ENCODE measurements at regions not wholly inside any gene's neighbourhood (a gene's known extent, or its start where the extent isn't known, plus 50 kb on each side); places are given as distances from the start of the nearest gene placed in this dataset.

DNA sequence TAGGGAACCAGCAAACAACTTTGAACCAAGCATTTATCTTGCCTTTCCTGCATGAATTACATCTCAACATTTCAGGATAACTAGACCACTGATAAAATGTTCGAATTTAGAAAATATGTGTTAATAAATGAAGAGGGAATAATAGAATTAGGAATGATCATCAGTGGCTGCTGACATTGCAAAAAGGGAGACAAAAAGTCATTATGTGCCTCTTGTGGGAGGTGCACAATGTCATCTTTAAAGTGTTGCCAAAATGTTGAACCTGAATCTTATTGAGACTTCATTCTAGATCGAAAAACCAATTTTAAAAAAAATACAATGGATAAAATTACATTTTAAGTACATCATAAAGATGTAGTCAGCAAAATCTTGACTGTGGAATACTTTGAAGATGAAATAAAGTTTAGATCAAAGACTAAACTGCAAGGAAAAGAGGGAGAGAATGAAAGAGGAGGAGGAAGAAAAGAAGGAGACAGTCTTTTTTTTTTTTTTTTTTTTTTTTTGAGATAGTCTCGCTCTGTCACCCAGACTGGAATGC is 299.3 kb downstream of the FBXW7 start:
- Histone ChIP-seq H3K4me3 (ENCODE audit: low read depth, low read length) (no peak overlapping the region), H3K27ac (ENCODE audit: extremely low read depth, low read depth, low read length) (no peak overlapping the region), H3K9me3 (ENCODE audit: control insufficient read depth, insufficient read depth, low read depth, low read length) (no peaks in the 10 kb centered on the region), H3K36me3 (ENCODE audit: control insufficient read depth in 2 of 2, insufficient read depth in 1 of 2, low read length in 2 of 2) (no peaks in the 10 kb centered on the region), H3K4me1 (ENCODE audit: control insufficient read depth, insufficient read depth, low read length) (no peaks in the 10 kb centered on the region)
- ChIA-PET CTCF (no interaction called here), POLR2A (no interaction called here)
- TF ChIP-seq, protein P1, sequence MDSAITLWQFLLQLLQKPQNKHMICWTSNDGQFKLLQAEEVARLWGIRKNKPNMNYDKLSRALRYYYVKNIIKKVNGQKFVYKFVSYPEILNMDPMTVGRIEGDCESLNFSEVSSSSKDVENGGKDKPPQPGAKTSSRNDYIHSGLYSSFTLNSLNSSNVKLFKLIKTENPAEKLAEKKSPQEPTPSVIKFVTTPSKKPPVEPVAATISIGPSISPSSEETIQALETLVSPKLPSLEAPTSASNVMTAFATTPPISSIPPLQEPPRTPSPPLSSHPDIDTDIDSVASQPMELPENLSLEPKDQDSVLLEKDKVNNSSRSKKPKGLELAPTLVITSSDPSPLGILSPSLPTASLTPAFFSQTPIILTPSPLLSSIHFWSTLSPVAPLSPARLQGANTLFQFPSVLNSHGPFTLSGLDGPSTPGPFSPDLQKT (IDR thresholded peaks at IDR 0.05; ENCODE audit: borderline replicate concordance, low read depth, low read length): no peak
- TF ChIP-seq ZNF837 (tag by site-specific recombination; IDR thresholded peaks at IDR 0.05): no peak
- TF ChIP-seq ZNF341 (tag by site-specific recombination; IDR thresholded peaks at IDR 0.05; ENCODE audit: low read depth): no peak
- no peak for TF ChIP-seq OVOL3 (tag by site-specific recombination; IDR thresholded peaks at IDR 0.05)
- TF ChIP-seq KLF7 (tag by site-specific recombination; IDR thresholded peaks at IDR 0.05; ENCODE audit: borderline replicate concordance): no peak
- TF ChIP-seq, protein P2, sequence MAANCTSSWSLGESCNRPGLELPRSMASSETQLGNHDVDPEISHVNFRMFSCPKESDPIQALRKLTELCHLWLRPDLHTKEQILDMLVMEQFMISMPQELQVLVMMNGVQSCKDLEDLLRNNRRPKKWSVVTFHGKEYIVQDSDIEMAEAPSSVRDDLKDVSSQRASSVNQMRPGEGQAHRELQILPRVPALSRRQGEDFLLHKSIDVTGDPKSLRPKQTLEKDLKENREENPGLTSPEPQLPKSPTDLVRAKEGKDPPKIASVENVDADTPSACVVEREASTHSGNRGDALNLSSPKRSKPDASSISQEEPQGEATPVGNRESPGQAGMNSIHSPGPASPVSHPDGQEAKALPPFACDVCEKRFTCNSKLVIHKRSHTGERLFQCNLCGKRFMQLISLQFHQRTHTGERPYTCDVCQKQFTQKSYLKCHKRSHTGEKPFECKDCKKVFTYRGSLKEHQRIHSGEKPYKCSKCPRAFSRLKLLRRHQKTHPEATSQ (tag by site-specific recombination; IDR thresholded peaks at IDR 0.05): no peak
- TF ChIP-seq EGR2 (tag by site-specific recombination; IDR thresholded peaks at IDR 0.05; ENCODE audit: low read depth): no peak
- TF ChIP-seq ZNF394 (tag by site-specific recombination; IDR thresholded peaks at IDR 0.05; ENCODE audit: borderline replicate concordance): no peak
- TF ChIP-seq ZNF416 (tag by site-specific recombination; IDR thresholded peaks at IDR 0.05): no peak
- TF ChIP-seq, protein P3, sequence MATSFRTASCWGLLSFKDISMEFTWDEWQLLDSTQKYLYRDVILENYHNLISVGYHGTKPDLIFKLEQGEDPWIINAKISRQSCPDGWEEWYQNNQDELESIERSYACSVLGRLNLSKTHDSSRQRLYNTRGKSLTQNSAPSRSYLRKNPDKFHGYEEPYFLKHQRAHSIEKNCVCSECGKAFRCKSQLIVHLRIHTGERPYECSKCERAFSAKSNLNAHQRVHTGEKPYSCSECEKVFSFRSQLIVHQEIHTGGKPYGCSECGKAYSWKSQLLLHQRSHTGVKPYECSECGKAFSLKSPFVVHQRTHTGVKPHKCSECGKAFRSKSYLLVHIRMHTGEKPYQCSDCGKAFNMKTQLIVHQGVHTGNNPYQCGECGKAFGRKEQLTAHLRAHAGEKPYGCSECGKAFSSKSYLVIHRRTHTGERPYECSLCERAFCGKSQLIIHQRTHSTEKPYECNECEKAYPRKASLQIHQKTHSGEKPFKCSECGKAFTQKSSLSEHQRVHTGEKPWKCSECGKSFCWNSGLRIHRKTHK (tag by site-specific recombination; IDR thresholded peaks at IDR 0.05): no peak
- no peak for TF ChIP-seq ZNF596 (tag by site-specific recombination; IDR thresholded peaks at IDR 0.05)
- TF ChIP-seq ZNF658 (tag by site-specific recombination; IDR thresholded peaks at IDR 0.05): no peak
- TF ChIP-seq ZBTB21 (tag by site-specific recombination; IDR thresholded peaks at IDR 0.05): no peak
- TF ChIP-seq, protein P4, sequence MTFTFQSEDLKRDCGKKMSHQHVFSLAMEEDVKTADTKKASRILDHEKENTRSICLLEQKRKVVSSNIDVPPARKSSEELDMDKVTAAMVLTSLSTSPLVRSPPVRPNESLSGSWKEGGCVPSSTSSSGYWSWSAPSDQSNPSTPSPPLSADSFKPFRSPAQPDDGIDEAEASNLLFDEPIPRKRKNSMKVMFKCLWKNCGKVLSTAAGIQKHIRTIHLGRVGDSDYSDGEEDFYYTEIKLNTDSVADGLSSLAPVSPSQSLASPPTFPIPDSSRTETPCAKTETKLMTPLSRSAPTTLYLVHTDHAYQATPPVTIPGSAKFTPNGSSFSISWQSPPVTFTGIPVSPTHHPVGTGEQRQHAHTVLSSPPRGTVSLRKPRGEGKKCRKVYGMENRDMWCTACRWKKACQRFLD (tag by site-specific recombination; IDR thresholded peaks at IDR 0.05): no peak
- no peak for TF ChIP-seq ZNF544 (tag by site-specific recombination; IDR thresholded peaks at IDR 0.05)
- TF ChIP-seq, protein P5, sequence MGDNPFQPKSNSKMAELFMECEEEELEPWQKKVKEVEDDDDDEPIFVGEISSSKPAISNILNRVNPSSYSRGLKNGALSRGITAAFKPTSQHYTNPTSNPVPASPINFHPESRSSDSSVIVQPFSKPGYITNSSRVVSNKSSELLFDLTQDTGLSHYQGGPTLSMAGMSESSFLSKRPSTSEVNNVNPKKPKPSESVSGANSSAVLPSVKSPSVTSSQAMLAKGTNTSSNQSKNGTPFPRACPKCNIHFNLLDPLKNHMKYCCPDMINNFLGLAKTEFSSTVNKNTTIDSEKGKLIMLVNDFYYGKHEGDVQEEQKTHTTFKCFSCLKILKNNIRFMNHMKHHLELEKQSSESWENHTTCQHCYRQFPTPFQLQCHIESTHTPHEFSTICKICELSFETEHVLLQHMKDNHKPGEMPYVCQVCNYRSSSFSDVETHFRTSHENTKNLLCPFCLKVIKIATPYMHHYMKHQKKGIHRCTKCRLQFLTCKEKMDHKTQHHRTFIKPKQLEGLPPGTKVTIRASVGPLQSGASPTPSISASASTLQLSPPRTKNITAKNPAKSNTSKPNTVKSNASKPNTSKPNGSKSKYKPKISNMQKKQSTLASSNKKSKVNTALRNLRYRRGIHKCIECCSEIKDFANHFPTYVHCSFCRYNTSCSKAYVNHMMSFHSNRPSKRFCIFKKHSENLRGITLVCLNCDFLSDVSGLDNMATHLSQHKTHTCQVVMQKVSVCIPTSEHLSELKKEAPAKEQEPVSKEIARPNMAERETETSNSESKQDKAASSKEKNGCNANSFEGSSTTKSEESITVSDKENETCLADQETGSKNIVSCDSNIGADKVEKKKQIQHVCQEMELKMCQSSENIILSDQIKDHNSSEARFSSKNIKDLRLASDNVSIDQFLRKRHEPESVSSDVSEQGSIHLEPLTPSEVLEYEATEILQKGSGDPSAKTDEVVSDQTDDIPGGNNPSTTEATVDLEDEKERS (tag by site-specific recombination; IDR thresholded peaks at IDR 0.05): no peak

DNA sequence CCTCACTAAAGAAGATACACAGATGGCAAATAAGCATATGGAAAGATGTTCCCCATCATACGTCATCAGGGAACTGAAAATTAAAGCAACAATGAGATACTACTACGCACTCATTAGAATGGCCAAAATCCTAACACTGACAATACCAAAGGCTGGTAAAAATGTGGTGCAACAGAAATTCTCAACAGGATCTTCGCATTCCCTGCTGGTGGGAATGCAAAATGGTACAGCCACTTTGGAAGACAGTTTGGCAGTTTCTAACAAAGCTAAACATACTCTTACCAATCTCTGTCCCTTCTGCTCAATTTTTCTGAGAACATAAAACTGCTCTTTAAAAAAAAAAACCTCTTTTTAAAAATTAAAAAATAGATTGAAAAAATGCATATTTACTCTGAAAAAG is 300.2 kb downstream of the FBXW7 start:
- ChIA-PET POLR2A (interaction anchor here (0.7 kb wide), 1 partner anchor 9 kb away, joined by 3 read pairs; no protein-coding TSS in a partner anchor), CTCF (no interaction called here)
- H3K4me1 ChIP-seq (ENCODE audit: control insufficient read depth, insufficient read depth, low read length): no peaks in the 10 kb centered on the region
- no peak overlapping the region for H3K27ac ChIP-seq (ENCODE audit: extremely low read depth, low read depth, low read length)
- H3K9me3 ChIP-seq (ENCODE audit: control insufficient read depth, insufficient read depth, low read depth, low read length): no peaks in the 10 kb centered on the region
- H3K4me3 ChIP-seq (ENCODE audit: low read depth, low read length): no peak overlapping the region
- TF ChIP-seq ZNF664 (tag by site-specific recombination; IDR thresholded peaks at IDR 0.05) (peak; percentile 80; the same call in 1 of the 2 replicates), SP2 (tag by site-specific recombination; IDR thresholded peaks at IDR 0.05) (no peak), ZNF677 (tag by site-specific recombination; IDR thresholded peaks at IDR 0.05) (no peak)
- H3K36me3 ChIP-seq (ENCODE audit: control insufficient read depth in 2 of 2, insufficient read depth in 1 of 2, low read length in 2 of 2): no peaks in the 10 kb centered on the region
